Transverse colon (tissue), 4 donors: ENCODE measurements at regions not wholly inside any gene's neighbourhood (a gene's known extent, or its start where the extent isn't known, plus 50 kb on each side); places are given as distances from the start of the nearest gene placed in this dataset.

ENCODE experiments used
- DNase-seq: peaks from one replicate; pipeline ENCODE4 v3.0.0-alpha.2; 2019
- H3K27ac ChIP-seq, 4 donors: fragments of 200-600 bp; sonication (generic); 2 replicates each; pipeline ENCODE4 v1.5.1; 2016 to 2018; ENCODE audit warnings: inconsistent platforms in 4 of 4
- H3K27me3 ChIP-seq: fragments of 200-600 bp; sonication (generic); 2 replicates; pipeline ENCODE4 v1.5.1; 2017; ENCODE audit warnings: inconsistent platforms
- H3K36me3 ChIP-seq, 4 donors: fragments of 200-600 bp; sonication (generic); 2 replicates each; pipeline ENCODE4 v1.5.1; 2017 to 2019; ENCODE audit warnings: inconsistent platforms in 4 of 4
- H3K4me1 ChIP-seq, 4 donors: fragments of 200-600 bp; sonication (generic); 2 replicates each; pipeline ENCODE4 v1.5.1; 2017 to 2020; ENCODE audit warnings: inconsistent platforms in 4 of 4
- H3K4me3 ChIP-seq, 4 donors: fragments of 200-600 bp; sonication (generic); 1 replicate in 1 of 4; 2 replicates in 3 of 4; pipeline versions ENCODE4 v1.5.1 to v1.6.1; 2017 to 2019; ENCODE audit warnings: inconsistent platforms in 4 of 4
- H3K9me3 ChIP-seq, 2 donors: fragments of 200-600 bp; sonication (generic); 2 replicates each; pipeline ENCODE4 v1.5.1; 2017 to 2019; ENCODE audit warnings: inconsistent platforms in 2 of 2
- EP300 ChIP-seq: sonication (generic); formaldehyde crosslinking; IDR thresholded peaks from one replicate; pipeline ENCODE4 v1.6.1; 2017; ENCODE audit warnings: antibody characterized with exemption, low read depth
- POLR2A ChIP-seq: fragments of 450-650 bp; IDR thresholded peaks from one replicate; pipeline ENCODE4 v1.6.1; 2016; ENCODE audit warnings: antibody characterized with exemption, mild to moderate bottlenecking, moderate library complexity
- POLR2AphosphoS5 ChIP-seq, 3 donors: sonication (generic); formaldehyde crosslinking; IDR thresholded peaks; one replicate each; pipeline ENCODE4 v1.6.1; 2016; ENCODE audit warnings: antibody characterized with exemption in 3 of 3
- WGBS, 2 donors: methylation state at CpG; one replicate each; pipeline ENCODE4 v1.1.5; 2018; ENCODE audit warnings: low coverage in 1 of 2; 5-methylcytosine and 5-hydroxymethylcytosine counted together
- in situ Hi-C, 4 donors: fragments of 200-750 bp; cut with MboI; loops; one replicate each; pipeline versions ENCODE4 v1.15.0 to v1.15.1; 2017; ENCODE audit warnings: low sequenced_read_pairs in 3 of 4, low pct_ligation_motif_present in 1 of 4, low pct_unique_long_range_greater_than_20kb in 1 of 4
- intact Hi-C: fragments of 100-400 bp; cut with DNase I; formaldehyde crosslinking; loops from one replicate; pipeline ENCODE4 v1.15.1; 2023; ENCODE audit warnings: low total_unique reads
- TF ChIP-seq, protein P1 (sequence below), 5 experiments: fragments of 200-600 bp in 3 of 5; fragments of 450-650 bp in 2 of 5; sonication (generic) in 3 of 5; IDR thresholded peaks; 1 replicate in 2 of 5; 2 replicates in 3 of 5; pipeline ENCODE4 v1.5.1; 2016 to 2017; ENCODE audit warnings: antibody characterized with exemption in 5 of 5, inconsistent platforms in 3 of 5, mild to moderate bottlenecking in 2 of 5, moderate library complexity in 1 of 5

DNA sequence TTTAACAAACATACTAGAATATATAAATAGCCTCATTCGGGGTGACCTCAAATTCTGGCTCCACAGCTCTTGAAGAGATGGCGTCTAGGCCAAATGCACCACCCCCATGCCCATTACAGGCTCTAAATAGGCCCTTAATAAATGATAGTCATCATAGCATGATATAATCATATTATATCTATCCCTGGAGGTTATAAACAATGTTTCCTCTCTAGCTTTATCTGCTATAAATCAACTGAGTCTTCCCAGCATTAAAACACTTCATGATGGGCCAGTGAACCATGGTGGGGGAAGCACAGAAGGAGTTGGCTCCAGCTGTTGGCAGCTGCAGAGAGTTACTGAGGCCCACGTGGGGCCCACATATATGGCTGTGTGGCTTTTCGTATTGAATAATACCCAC is 214.9 kb upstream of the MPHOSPH6 start:
- no peak for DNase-seq
- no peaks in the 10 kb centered on the region for H3K27me3 ChIP-seq
- TF ChIP-seq POLR2AphosphoS5 (IDR thresholded peaks at IDR 0.05) (no peak), POLR2A (no peak), EP300 (no peak)
- WGBS, 2 donors = 60 to 81% methylated on average over 2 to 4 of the region's 4 CpGs
- H3K27ac ChIP-seq = no peak overlapping the region
- intact Hi-C loops = no loop called here
- in situ Hi-C loops = no loop called here
- H3K4me3 ChIP-seq = no peak overlapping the region
- H3K36me3 ChIP-seq = no peaks in the 10 kb centered on the region
- H3K9me3 ChIP-seq = no peaks in the 10 kb centered on the region
- H3K4me1 ChIP-seq = no peaks in the 10 kb centered on the region

DNA sequence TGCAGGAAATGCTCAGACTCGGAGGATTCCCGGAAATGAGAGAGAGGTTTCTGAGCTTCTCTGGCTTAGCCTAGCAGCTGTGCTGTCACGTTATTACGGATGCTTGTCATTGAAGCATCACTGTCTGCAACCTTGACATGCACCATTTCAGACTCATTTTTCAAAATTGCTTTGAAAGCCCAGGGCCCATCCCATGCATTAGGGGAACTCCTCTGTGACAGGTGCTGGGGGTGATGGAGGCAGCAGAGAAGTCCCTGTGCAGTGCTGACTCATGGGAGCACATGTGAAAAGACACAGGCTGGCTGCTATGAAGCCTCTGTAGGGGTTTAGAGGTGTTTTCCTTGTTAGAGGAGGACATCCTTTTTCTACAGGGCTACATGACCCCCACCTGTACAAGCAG is 214.0 kb upstream of the MPHOSPH6 start:
- TF ChIP-seq EP300 = no peak
- TF ChIP-seq POLR2A = no peak
- TF ChIP-seq POLR2AphosphoS5 (IDR thresholded peaks at IDR 0.05) = no peak
- TF ChIP-seq, protein P1, sequence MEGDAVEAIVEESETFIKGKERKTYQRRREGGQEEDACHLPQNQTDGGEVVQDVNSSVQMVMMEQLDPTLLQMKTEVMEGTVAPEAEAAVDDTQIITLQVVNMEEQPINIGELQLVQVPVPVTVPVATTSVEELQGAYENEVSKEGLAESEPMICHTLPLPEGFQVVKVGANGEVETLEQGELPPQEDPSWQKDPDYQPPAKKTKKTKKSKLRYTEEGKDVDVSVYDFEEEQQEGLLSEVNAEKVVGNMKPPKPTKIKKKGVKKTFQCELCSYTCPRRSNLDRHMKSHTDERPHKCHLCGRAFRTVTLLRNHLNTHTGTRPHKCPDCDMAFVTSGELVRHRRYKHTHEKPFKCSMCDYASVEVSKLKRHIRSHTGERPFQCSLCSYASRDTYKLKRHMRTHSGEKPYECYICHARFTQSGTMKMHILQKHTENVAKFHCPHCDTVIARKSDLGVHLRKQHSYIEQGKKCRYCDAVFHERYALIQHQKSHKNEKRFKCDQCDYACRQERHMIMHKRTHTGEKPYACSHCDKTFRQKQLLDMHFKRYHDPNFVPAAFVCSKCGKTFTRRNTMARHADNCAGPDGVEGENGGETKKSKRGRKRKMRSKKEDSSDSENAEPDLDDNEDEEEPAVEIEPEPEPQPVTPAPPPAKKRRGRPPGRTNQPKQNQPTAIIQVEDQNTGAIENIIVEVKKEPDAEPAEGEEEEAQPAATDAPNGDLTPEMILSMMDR (IDR thresholded peaks at IDR 0.05) = no peak
- in situ Hi-C loops = no loop called here
- Histone ChIP-seq H3K9me3 (no peaks in the 10 kb centered on the region), H3K4me3 (no peak overlapping the region), H3K36me3 (no peaks in the 10 kb centered on the region), H3K4me1 (no peaks in the 10 kb centered on the region), H3K27ac (no peak overlapping the region), H3K27me3 (no peaks in the 10 kb centered on the region)
- intact Hi-C loops = no loop called here
- WGBS, 2 donors = 40 to 81% methylated on average over 1 to 4 of the region's 4 CpGs
- DNase-seq = no peak

DNA sequence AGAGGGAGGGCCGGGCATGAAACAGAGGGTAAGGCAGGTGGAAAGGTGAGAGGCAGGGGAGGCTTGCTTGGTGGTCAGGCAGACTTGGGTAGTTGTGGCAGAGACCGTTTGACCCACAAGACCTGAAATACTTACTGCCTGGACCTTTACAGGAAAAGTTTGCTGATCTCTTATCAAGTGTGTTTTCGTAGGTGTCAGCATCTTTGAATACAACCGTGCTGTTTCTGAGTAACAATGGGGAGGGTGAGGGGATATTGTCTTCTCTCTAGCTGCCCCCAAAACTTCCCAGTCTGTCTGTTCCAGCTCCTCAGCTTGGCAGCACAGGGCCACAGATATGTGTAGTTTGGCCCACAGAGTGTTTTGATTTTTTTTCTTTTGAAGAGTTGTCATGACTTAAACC is 212.5 kb upstream of the MPHOSPH6 start:
- WGBS, 2 donors = 39 to 63% methylated on average over 2 to 4 of the region's 4 CpGs
- in situ Hi-C loops = no loop called here
- no peak overlapping the region for H3K27ac ChIP-seq
- no peaks in the 10 kb centered on the region for H3K27me3 ChIP-seq
- no peaks in the 10 kb centered on the region for H3K36me3 ChIP-seq
- intact Hi-C loops = no loop called here
- no peak overlapping the region for H3K4me3 ChIP-seq
- no peak for DNase-seq
- no peaks in the 10 kb centered on the region for H3K9me3 ChIP-seq
- H3K4me1 ChIP-seq = no peaks in the 10 kb centered on the region
- TF ChIP-seq EP300 = no peak
- no peak for TF ChIP-seq POLR2AphosphoS5 (IDR thresholded peaks at IDR 0.05)
- TF ChIP-seq POLR2A = no peak
- TF ChIP-seq, protein P1 (IDR thresholded peaks at IDR 0.05) = no peak

DNA sequence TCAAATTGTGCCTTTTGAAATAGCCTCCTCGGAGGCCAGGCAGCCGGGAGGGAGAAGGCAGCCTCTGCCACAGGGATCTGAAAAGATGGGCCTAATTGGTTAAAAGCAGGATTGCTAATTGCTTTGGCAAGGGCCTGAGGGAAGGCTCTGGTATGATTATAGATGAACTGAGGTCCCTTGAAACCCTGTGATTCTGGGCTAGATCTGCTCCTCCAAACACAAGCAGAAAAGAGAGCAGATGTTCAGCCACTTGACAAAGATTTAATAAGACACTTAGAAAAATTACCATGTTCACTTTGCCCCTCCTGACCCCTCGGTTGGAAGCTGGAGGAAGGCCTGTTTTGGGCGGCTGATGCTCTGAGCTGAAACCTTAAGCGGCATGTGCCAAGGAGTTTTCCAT is 209.5 kb upstream of the MPHOSPH6 start:
- no peaks in the 10 kb centered on the region for H3K36me3 ChIP-seq
- TF ChIP-seq POLR2AphosphoS5 (IDR thresholded peaks at IDR 0.05) = no peak
- no peak for TF ChIP-seq POLR2A
- TF ChIP-seq, protein P1 (IDR thresholded peaks at IDR 0.05) = no peak
- no peak for TF ChIP-seq EP300
- H3K27me3 ChIP-seq = no peaks in the 10 kb centered on the region
- in situ Hi-C loops (no loop called here), intact Hi-C loops (no loop called here)
- no peak overlapping the region for H3K27ac ChIP-seq
- no peaks in the 10 kb centered on the region for H3K4me1 ChIP-seq
- 82 to 100% methylated on average over 2 to 5 of the region's 5 CpGs for WGBS, 2 donors
- no peak overlapping the region for H3K4me3 ChIP-seq
- no peaks in the 10 kb centered on the region for H3K9me3 ChIP-seq
- no peak for DNase-seq

DNA sequence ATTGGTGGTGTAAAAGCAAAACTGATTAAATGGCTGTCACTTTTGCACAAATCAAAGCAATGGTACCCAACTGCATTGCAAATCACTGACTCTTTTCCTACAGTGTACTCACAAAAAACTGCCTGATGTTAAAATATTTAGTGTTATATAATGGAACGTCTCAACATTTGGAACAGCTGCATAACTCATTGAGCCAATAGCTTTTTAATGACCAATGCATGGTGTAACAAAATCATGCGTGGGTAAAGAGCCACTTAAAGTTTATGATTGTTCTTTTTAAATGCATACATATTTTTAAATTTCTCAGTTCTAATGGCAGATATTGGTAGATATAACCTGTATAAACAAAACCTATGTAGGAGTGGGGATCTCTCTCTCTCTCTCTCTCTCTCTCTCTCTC is 204.0 kb upstream of the MPHOSPH6 start:
- H3K27ac ChIP-seq = no peak overlapping the region
- no peak overlapping the region for H3K4me3 ChIP-seq
- TF ChIP-seq POLR2A (no peak), POLR2AphosphoS5 (IDR thresholded peaks at IDR 0.05) (no peak), EP300 (no peak)
- TF ChIP-seq, protein P1 (IDR thresholded peaks at IDR 0.05) = no peak
- in situ Hi-C loops = no loop called here
- no peaks in the 10 kb centered on the region for H3K9me3 ChIP-seq
- H3K4me1 ChIP-seq = no peaks in the 10 kb centered on the region
- no peak for DNase-seq
- no peaks in the 10 kb centered on the region for H3K36me3 ChIP-seq
- H3K27me3 ChIP-seq = no peaks in the 10 kb centered on the region
- intact Hi-C loops = no loop called here
- WGBS, 2 donors = 45 to 60% methylated on average over 1 to 2 of the region's 2 CpGs
